Esophagus muscularis mucosa (tissue), 4 donors: ENCODE measurements at regions not wholly inside any gene's neighbourhood (a gene's known extent, or its start where the extent isn't known, plus 50 kb on each side); places are given as distances from the start of the nearest gene placed in this dataset.

Source experiments
- DNase-seq: peaks from one replicate; pipeline ENCODE4 v3.0.0-alpha.2; 2017; ENCODE audit errors: extremely low spot score
- H3K27ac ChIP-seq, 4 donors: fragments of 200-600 bp; sonication (generic); replicated peaks in 1 of 4; 1 replicate in 3 of 4; 2 replicates in 1 of 4; pipeline ENCODE4 v1.5.1; 2016 to 2019; ENCODE audit warnings: mild to moderate bottlenecking in 1 of 4
- H3K27me3 ChIP-seq, 4 donors: fragments of 200-600 bp; sonication (generic); one replicate each; pipeline versions ENCODE4 v1.5.1 to v1.6.0; 2016 to 2019
- H3K36me3 ChIP-seq, 4 donors: fragments of 200-600 bp; sonication (generic); one replicate each; pipeline ENCODE4 v1.5.1; 2016 to 2019
- H3K4me1 ChIP-seq, 4 donors: fragments of 200-600 bp; sonication (generic); one replicate each; pipeline ENCODE4 v1.5.1; 2016 to 2019
- H3K4me3 ChIP-seq, 4 donors: fragments of 200-600 bp; sonication (generic); 1 replicate in 2 of 4; 2 replicates in 2 of 4; pipeline ENCODE4 v1.5.1; 2016 to 2019; ENCODE audit warnings: mild to moderate bottlenecking in 4 of 4, moderate library complexity in 1 of 4
- H3K9me3 ChIP-seq, 4 donors: fragments of 200-600 bp; sonication (generic); 1 replicate in 3 of 4; 2 replicates in 1 of 4; pipeline ENCODE4 v1.5.1; 2016 to 2019
- CTCF ChIP-seq, 3 experiments: fragments of 200-600 bp in 2 of 3; fragments of 450-650 bp in 1 of 3; sonication (generic) in 2 of 3; IDR thresholded peaks; one replicate each; pipeline ENCODE4 v1.5.1; 2017 to 2019; ENCODE audit warnings: antibody characterized with exemption in 3 of 3, mild to moderate bottlenecking in 2 of 3, moderate library complexity in 1 of 3
- EP300 ChIP-seq: sonication (generic); formaldehyde crosslinking; IDR thresholded peaks from one replicate; pipeline ENCODE4 v1.6.1; 2017; ENCODE audit warnings: antibody characterized with exemption
- POLR2A ChIP-seq: fragments of 450-650 bp; IDR thresholded peaks from one replicate; pipeline ENCODE4 v1.6.1; 2017; ENCODE audit warnings: antibody characterized with exemption, moderate library complexity, mild to moderate bottlenecking, low read depth
- POLR2AphosphoS5 ChIP-seq, 2 donors: sonication (generic); formaldehyde crosslinking; IDR thresholded peaks; one replicate each; pipeline ENCODE4 v1.6.1; 2017; ENCODE audit warnings: antibody characterized with exemption in 2 of 2
- WGBS: methylation state at CpG from one replicate; pipeline ENCODE4 v1.1.5; 2018; 5-methylcytosine and 5-hydroxymethylcytosine counted together
- intact Hi-C: fragments of 100-400 bp; cut with DNase I; formaldehyde crosslinking; loops from one replicate; pipeline ENCODE4 v1.15.1; 2023

GRCh38 chr16:79369796-79370195, 230.7 kb downstream of the MAF start:
- Histone ChIP-seq H3K27ac (no peak overlapping the region), H3K27me3 (no peaks in the 10 kb centered on the region), H3K36me3 (no peaks in the 10 kb centered on the region), H3K4me1 (no peaks in the 10 kb centered on the region), H3K9me3 (peaks cover 0 to 17% (median 9%) of the 10 kb centered on the region in 4 donors), H3K4me3 (no peak overlapping the region)
- intact Hi-C loops, result no loop called here
- TF ChIP-seq POLR2AphosphoS5 (IDR thresholded peaks at IDR 0.05), result no peak
- no peak for TF ChIP-seq POLR2A
- no peak for TF ChIP-seq CTCF (IDR thresholded peaks at IDR 0.05)
- no peak for TF ChIP-seq EP300
- 86% methylated on average over 3 of the region's 3 CpGs for WGBS
- DNase-seq, result no peak

- WGBS, result 87% methylated on average over 5 of the region's 5 CpGs
- intact Hi-C loops, result no loop called here
- TF ChIP-seq POLR2AphosphoS5 (IDR thresholded peaks at IDR 0.05) (no peak), EP300 (no peak), CTCF (IDR thresholded peaks at IDR 0.05) (no peak), POLR2A (no peak)
These were observed 232.7 kb downstream of the MAF start for GRCh38 chr16:79367822-79368221.

GRCh38 chr16:79366635-79367034, 233.9 kb downstream of the MAF start:
- WGBS, result 93% methylated on average over 1 of the region's 1 CpG
- H3K27me3 ChIP-seq, result no peaks in the 10 kb centered on the region

More at GRCh38 chr16:79367822-79368221, 232.7 kb downstream of the MAF start:
- no peaks in the 10 kb centered on the region for H3K36me3 ChIP-seq
- no peaks in the 10 kb centered on the region for H3K4me1 ChIP-seq
- H3K9me3 ChIP-seq, result peaks cover 0 to 17% (median 9%) of the 10 kb centered on the region in 4 donors
- no peak overlapping the region for H3K4me3 ChIP-seq
- H3K27me3 ChIP-seq, result no peaks in the 10 kb centered on the region
- no peak for DNase-seq
- no peak overlapping the region for H3K27ac ChIP-seq

GRCh38 chr16:79365702-79366101, 234.8 kb downstream of the MAF start:
- Histone ChIP-seq H3K4me1 (no peaks in the 10 kb centered on the region), H3K36me3 (no peaks in the 10 kb centered on the region), H3K4me3 (no peak overlapping the region), H3K9me3 (peaks cover 0 to 8% (median 2%) of the 10 kb centered on the region in 4 donors), H3K27me3 (no peaks in the 10 kb centered on the region), H3K27ac (no peak overlapping the region)
- TF ChIP-seq POLR2AphosphoS5 (IDR thresholded peaks at IDR 0.05) (no peak), EP300 (no peak), CTCF (IDR thresholded peaks at IDR 0.05) (no peak), POLR2A (no peak)
- DNase-seq, result no peak
- WGBS, result 91% methylated on average over 4 of the region's 4 CpGs
- intact Hi-C loops, result no loop called here

More at GRCh38 chr16:79366635-79367034, 233.9 kb downstream of the MAF start:
- TF ChIP-seq EP300, result no peak
- TF ChIP-seq POLR2AphosphoS5 (IDR thresholded peaks at IDR 0.05), result no peak
- TF ChIP-seq CTCF (IDR thresholded peaks at IDR 0.05), result no peak
- no peak for TF ChIP-seq POLR2A
- no peak overlapping the region for H3K27ac ChIP-seq
- no peak for DNase-seq
- H3K4me1 ChIP-seq, result no peaks in the 10 kb centered on the region
- H3K36me3 ChIP-seq, result no peaks in the 10 kb centered on the region
- peaks cover 0 to 17% (median 9%) of the 10 kb centered on the region in 4 donors for H3K9me3 ChIP-seq
- H3K4me3 ChIP-seq, result no peak overlapping the region
- intact Hi-C loops, result no loop called here

GRCh38 chr16:79363484-79363883, 237.1 kb downstream of the MAF start:
- intact Hi-C loops, result no loop called here

More at GRCh38 chr16:79363484-79363883, 237.1 kb downstream of the MAF start:
- Histone ChIP-seq H3K36me3 (no peaks in the 10 kb centered on the region), H3K4me3 (no peak overlapping the region), H3K9me3 (peaks cover 0 to 6% (median 1%) of the 10 kb centered on the region in 4 donors), H3K4me1 (no peaks in the 10 kb centered on the region), H3K27me3 (no peaks in the 10 kb centered on the region), H3K27ac (no peak overlapping the region)
- TF ChIP-seq EP300 (no peak), POLR2AphosphoS5 (IDR thresholded peaks at IDR 0.05) (no peak), POLR2A (no peak), CTCF (IDR thresholded peaks at IDR 0.05) (no peak)
- DNase-seq, result no peak
- 88% methylated on average over 2 of the region's 2 CpGs for WGBS
